Liver (tissue), 8 donors: ENCODE measurements at regions not wholly inside any gene's neighbourhood (a gene's known extent, or its start where the extent isn't known, plus 50 kb on each side); places are given as distances from the start of the nearest gene placed in this dataset.

ENCODE experiments used
- DNase-seq: peaks from one replicate; pipeline ENCODE4 v3.0.0-alpha.2; 2017; ENCODE audit warnings: low spot score
- H3K27ac ChIP-seq, 2 donors: one replicate each; pipeline ENCODE4 v1.7.0; 2013; ENCODE audit warnings: inconsistent platforms in 2 of 2, low read length in 2 of 2, control low read depth in 1 of 2, low read depth in 1 of 2, mild to moderate bottlenecking in 1 of 2
- H3K27me3 ChIP-seq, 4 donors: one replicate each; pipeline versions ENCODE4 v1.6.1 to v1.7.0; 2013; ENCODE audit warnings: low read length in 3 of 4, inconsistent platforms in 1 of 4, mild to moderate bottlenecking in 1 of 4, moderate library complexity in 1 of 4; ENCODE audit not compliant: control insufficient read depth in 4 of 4, insufficient read depth in 4 of 4
- H3K36me3 ChIP-seq, 4 donors: one replicate each; pipeline versions ENCODE4 v1.6.1 to v1.7.0; 2013; ENCODE audit warnings: low read length in 3 of 4, mild to moderate bottlenecking in 3 of 4, low read depth in 1 of 4, moderate library complexity in 1 of 4; ENCODE audit not compliant: control insufficient read depth in 4 of 4, insufficient read depth in 3 of 4
- H3K4me1 ChIP-seq, 4 donors: one replicate each; pipeline versions ENCODE4 v1.6.1 to v1.7.0; 2013; ENCODE audit warnings: low read length in 3 of 4, mild to moderate bottlenecking in 3 of 4, moderate library complexity in 1 of 4; ENCODE audit not compliant: control insufficient read depth in 4 of 4, insufficient read depth in 4 of 4
- H3K4me3 ChIP-seq, 3 donors: one replicate each; pipeline versions ENCODE4 v1.6.1 to v1.7.0; 2013; ENCODE audit warnings: low read length in 3 of 3, control low read depth in 1 of 3, low read depth in 1 of 3, mild to moderate bottlenecking in 1 of 3
- H3K9ac ChIP-seq, 2 donors: one replicate each; pipeline ENCODE4 v1.7.0; 2013; ENCODE audit warnings: low read length in 2 of 2, mild to moderate bottlenecking in 2 of 2, moderate library complexity in 2 of 2, control low read depth in 1 of 2, low read depth in 1 of 2
- H3K9me3 ChIP-seq, 4 donors: one replicate each; pipeline versions ENCODE4 v1.6.1 to v1.7.0; 2013; ENCODE audit warnings: low read length in 3 of 4; ENCODE audit not compliant: control insufficient read depth in 4 of 4
- ATF3 ChIP-seq: IDR thresholded peaks from 2 replicates; pipeline ENCODE4 v1.6.1; 2016; ENCODE audit warnings: antibody characterized with exemption
- CTCF ChIP-seq: fragments of 150-350 bp; IDR thresholded peaks from 2 replicates; pipeline ENCODE4 v1.5.1; 2017; ENCODE audit warnings: improper control_type of control experiment, low read depth, low read length; ENCODE audit not compliant: missing input control
- EGR1 ChIP-seq, 2 donors: IDR thresholded peaks; 2 replicates each; pipeline ENCODE4 v1.6.1; 2016 to 2018; ENCODE audit warnings: antibody characterized with exemption in 2 of 2, low read depth in 2 of 2
- FOXA1 ChIP-seq: IDR thresholded peaks from 2 replicates; pipeline ENCODE4 v1.6.1; 2016; ENCODE audit warnings: antibody characterized with exemption
- HNF4G ChIP-seq: IDR thresholded peaks from 2 replicates; pipeline ENCODE4 v1.6.1; 2016; ENCODE audit warnings: antibody characterized with exemption
- RAD21 ChIP-seq, 2 donors: IDR thresholded peaks; 2 replicates each; pipeline ENCODE4 v1.6.1; 2016; ENCODE audit warnings: antibody characterized with exemption in 2 of 2, mild to moderate bottlenecking in 2 of 2
- REST ChIP-seq: IDR thresholded peaks from 2 replicates; pipeline ENCODE4 v1.6.1; 2016; ENCODE audit warnings: antibody characterized with exemption, mild to moderate bottlenecking
- RXRA ChIP-seq, 2 donors: IDR thresholded peaks; 2 replicates each; pipeline ENCODE4 v1.6.1; 2017 to 2018; ENCODE audit warnings: antibody characterized with exemption in 2 of 2, mild to moderate bottlenecking in 1 of 2
- SP1 ChIP-seq: IDR thresholded peaks from 2 replicates; pipeline ENCODE4 v1.6.1; 2018; ENCODE audit warnings: antibody characterized with exemption, mild to moderate bottlenecking
- TAF1 ChIP-seq: conservative IDR thresholded peaks from 2 replicates; pipeline ENCODE4 v1.6.1; 2016; ENCODE audit warnings: antibody characterized with exemption, mild to moderate bottlenecking
- YY1 ChIP-seq: IDR thresholded peaks from 2 replicates; pipeline ENCODE4 v1.6.1; 2016; ENCODE audit warnings: antibody characterized with exemption, mild to moderate bottlenecking
- WGBS: extraction: QIAGEN DNeasy Blood & Tissue Kit; methylation state at CpG from one replicate; pipeline ENCODE4 v1.1.7; 2013; 5-methylcytosine and 5-hydroxymethylcytosine counted together
- donor health status: healthy.
- donor health status: healthy.
- donor health status: healthy.
- donor health status: healthy.
- donor health status: healthy.

GRCh38 chr9:19940811-19941535 is 152.1 kb upstream of the SLC24A2 start:
- no peak for DNase-seq
- peaks cover 0 to 7% (median under 1%) of the 10 kb centered on the region in 4 donors for H3K27me3 ChIP-seq
- WGBS, result 66% methylated on average over 2 of the region's 2 CpGs
- H3K4me3 ChIP-seq, result no peak overlapping the region
- TF ChIP-seq FOXA1, result no peak
- no peaks in the 10 kb centered on the region for H3K4me1 ChIP-seq
- H3K36me3 ChIP-seq, result no peaks in the 10 kb centered on the region
- H3K27ac ChIP-seq, result no peak overlapping the region
- no peak overlapping the region for H3K9ac ChIP-seq
- no peaks in the 10 kb centered on the region for H3K9me3 ChIP-seq

- Histone ChIP-seq H3K4me1 (no peaks in the 10 kb centered on the region), H3K9ac (no peak overlapping the region), H3K27ac (no peak overlapping the region), H3K4me3 (no peak overlapping the region), H3K36me3 (no peaks in the 10 kb centered on the region), H3K9me3 (no peaks in the 10 kb centered on the region), H3K27me3 (peaks cover 0 to 2% (median 0%) of the 10 kb centered on the region in 4 donors)
- WGBS, result 61% methylated on average over 5 of the region's 5 CpGs
- no peak for DNase-seq
- TF ChIP-seq HNF4G (no peak), RXRA (IDR thresholded peaks at IDR 0.05) (no peak), RAD21 (IDR thresholded peaks at IDR 0.05) (no peak), CTCF (no peak), EGR1 (IDR thresholded peaks at IDR 0.05; ENCODE audit: low read depth in 2 of 2) (no peak), YY1 (no peak), SP1 (no peak), REST (no peak)
Observed at GRCh38 chr9:19939734-19940278, 151.0 kb upstream of the SLC24A2 start.

- no peak overlapping the region for H3K4me3 ChIP-seq
- 88% methylated on average over 6 of the region's 6 CpGs for WGBS
- no peak for DNase-seq
- no peak overlapping the region for H3K9ac ChIP-seq
- H3K27me3 ChIP-seq, result peaks cover 0 to 4% (median 0%) of the 10 kb centered on the region in 4 donors
- H3K36me3 ChIP-seq, result no peaks in the 10 kb centered on the region
- no peak for TF ChIP-seq FOXA1
- no peak for TF ChIP-seq HNF4G
- TF ChIP-seq ATF3, result no peak
- TF ChIP-seq SP1, result no peak
- TF ChIP-seq YY1, result no peak
- no peak for TF ChIP-seq TAF1
- no peaks in the 10 kb centered on the region for H3K9me3 ChIP-seq
- peaks cover 0 to 6% (median 1%) of the 10 kb centered on the region in 4 donors for H3K4me1 ChIP-seq
- H3K27ac ChIP-seq, result no peak overlapping the region
Observed at GRCh38 chr9:19938990-19939733, 150.3 kb upstream of the SLC24A2 start.
